Gastroesophageal sphincter (tissue), 4 donors: ENCODE measurements at regions not wholly inside any gene's neighbourhood (a gene's known extent, or its start where the extent isn't known, plus 50 kb on each side); places are given as distances from the start of the nearest gene placed in this dataset.

Experiments
- ATAC-seq: fragments of 150-250 bp; one replicate; pipeline ENCODE4 v1.9.1; 2016; ENCODE audit warnings: mild to moderate bottlenecking, moderate library complexity
- H3K27ac ChIP-seq, 4 donors: fragments of 200-600 bp; sonication (generic) in 3 of 4; 1 replicate in 3 of 4; 2 replicates in 1 of 4; pipeline ENCODE4 v1.5.1; 2016 to 2019
- H3K27me3 ChIP-seq: fragments of 200-600 bp; sonication (generic); one replicate; pipeline ENCODE4 v1.5.1; 2019
- H3K36me3 ChIP-seq, 2 donors: fragments of 200-600 bp; sonication (generic); one replicate each; pipeline ENCODE4 v1.5.1; 2019; ENCODE audit warnings: control low read depth in 1 of 2
- H3K4me1 ChIP-seq, 3 donors: fragments of 200-600 bp; sonication (generic); 1 replicate in 2 of 3; 2 replicates in 1 of 3; pipeline ENCODE4 v1.5.1; 2016 to 2019; ENCODE audit warnings: control low read depth in 2 of 3
- H3K4me3 ChIP-seq, 2 donors: fragments of 200-600 bp; sonication (generic); one replicate each; pipeline ENCODE4 v1.5.1; 2019; ENCODE audit warnings: mild to moderate bottlenecking in 1 of 2, moderate library complexity in 1 of 2
- H3K9me3 ChIP-seq, 3 donors: fragments of 200-600 bp; sonication (generic); one replicate each; pipeline ENCODE4 v1.5.1; 2017 to 2019; ENCODE audit warnings: control low read depth in 2 of 3
- CTCF ChIP-seq, 4 experiments: fragments of 200-600 bp in 2 of 4; fragments of 450-650 bp in 2 of 4; sonication (generic) in 1 of 4; IDR thresholded peaks; one replicate each; pipeline ENCODE4 v1.5.1; 2017 to 2019; ENCODE audit warnings: antibody characterized with exemption in 4 of 4, mild to moderate bottlenecking in 2 of 4, moderate library complexity in 2 of 4
- EP300 ChIP-seq: sonication (generic); formaldehyde crosslinking; IDR thresholded peaks from one replicate; pipeline ENCODE4 v1.6.1; 2017; ENCODE audit warnings: antibody characterized with exemption, mild to moderate bottlenecking
- POLR2A ChIP-seq, 2 donors: fragments of 450-650 bp; IDR thresholded peaks; one replicate each; pipeline ENCODE4 v1.6.1; 2017; ENCODE audit warnings: antibody characterized with exemption in 2 of 2, mild to moderate bottlenecking in 2 of 2, moderate library complexity in 1 of 2
- POLR2AphosphoS5 ChIP-seq: sonication (generic); formaldehyde crosslinking; IDR thresholded peaks from one replicate; pipeline ENCODE4 v1.6.1; 2017; ENCODE audit warnings: antibody characterized with exemption
- WGBS, 2 donors: methylation state at CpG; one replicate each; pipeline ENCODE4 v1.1.5; 2018; ENCODE audit warnings: low coverage in 1 of 2; 5-methylcytosine and 5-hydroxymethylcytosine counted together

GRCh38 chr2:104788742-104789455 is 65.0 kb upstream of the POU3F3 start:
- Histone ChIP-seq H3K36me3 (no peaks in the 10 kb centered on the region), H3K27ac (no peak overlapping the region), H3K4me1 (no peaks in the 10 kb centered on the region), H3K4me3 (no peak overlapping the region), H3K27me3 (peaks cover 41% of the 10 kb centered on the region), H3K9me3 (no peaks in the 10 kb centered on the region)
- ATAC-seq = no peak
- no peak for TF ChIP-seq EP300
- no peak for TF ChIP-seq CTCF (IDR thresholded peaks at IDR 0.05)
- no peak for TF ChIP-seq POLR2AphosphoS5
- no peak for TF ChIP-seq POLR2A (IDR thresholded peaks at IDR 0.05)
- WGBS, 2 donors = 80 to 84% methylated on average over 8 to 12 of the region's 16 CpGs

- no peak for ATAC-seq
- no peak overlapping the region for H3K27ac ChIP-seq
- H3K4me1 ChIP-seq = no peaks in the 10 kb centered on the region
- 40 to 63% methylated on average over 2 to 11 of the region's 18 CpGs for WGBS, 2 donors
- TF ChIP-seq POLR2A (IDR thresholded peaks at IDR 0.05) = no peak
- no peak for TF ChIP-seq EP300
- TF ChIP-seq CTCF (IDR thresholded peaks at IDR 0.05) = no peak
- no peak overlapping the region for H3K4me3 ChIP-seq
- H3K27me3 ChIP-seq = peaks cover 41% of the 10 kb centered on the region
- H3K9me3 ChIP-seq = no peaks in the 10 kb centered on the region
- H3K36me3 ChIP-seq = no peaks in the 10 kb centered on the region
These were observed 63.7 kb upstream of the POU3F3 start for GRCh38 chr2:104790100-104790811.

- 72 to 78% methylated on average over 4 of the region's 4 CpGs for WGBS, 2 donors
- Histone ChIP-seq H3K4me3 (no peak overlapping the region), H3K27me3 (peaks cover 46% of the 10 kb centered on the region), H3K9me3 (no peaks in the 10 kb centered on the region), H3K27ac (no peak overlapping the region), H3K4me1 (no peaks in the 10 kb centered on the region), H3K36me3 (no peaks in the 10 kb centered on the region)
- TF ChIP-seq CTCF (IDR thresholded peaks at IDR 0.05) = no peak
- TF ChIP-seq EP300 = no peak
- TF ChIP-seq POLR2AphosphoS5 = no peak
- TF ChIP-seq POLR2A (IDR thresholded peaks at IDR 0.05) = no peak
- no peak for ATAC-seq
These were observed 62.9 kb upstream of the POU3F3 start for GRCh38 chr2:104790901-104791495.

GRCh38 chr2:104793966-104794365 is 59.9 kb upstream of the POU3F3 start:
- WGBS, 2 donors = 89 to 92% methylated on average over 3 to 4 of the region's 4 CpGs
- H3K27ac ChIP-seq = no peak overlapping the region
- H3K9me3 ChIP-seq = no peaks in the 10 kb centered on the region
- H3K4me1 ChIP-seq = no peaks in the 10 kb centered on the region
- TF ChIP-seq CTCF (IDR thresholded peaks at IDR 0.05) (no peak), POLR2AphosphoS5 (no peak), POLR2A (IDR thresholded peaks at IDR 0.05) (no peak), EP300 (no peak)
- no peak for ATAC-seq
- no peak overlapping the region for H3K4me3 ChIP-seq
- H3K27me3 ChIP-seq = peaks cover 31% of the 10 kb centered on the region
- H3K36me3 ChIP-seq = no peaks in the 10 kb centered on the region
